ENCODE measurements at regions not wholly inside any gene's neighbourhood (a gene's known extent, or its start where the extent isn't known, plus 50 kb on each side); places are given as distances from the start of the nearest gene placed in this dataset.

GRCh38 chr15:66985653-66986052 lies 79.7 kb upstream of the SMAD3 start:
- intact Hi-C loops (cut with micrococcal nuclease; ENCODE audit: unreplicated experiment), result no loop called here
- no peak overlapping the region for H3K27ac Mint-ChIP-seq (ENCODE audit: unreplicated experiment)
- H3K27me3 Mint-ChIP-seq (ENCODE audit: insufficient read depth, unreplicated experiment), result no peaks in the 10 kb centered on the region
- Histone ChIP-seq H3K27me3 (replicated peaks; ENCODE audit: control insufficient read depth, insufficient read depth, low read length) (no peaks in the 10 kb centered on the region), H3K9me3 (no peaks in the 10 kb centered on the region; the same call in 1 of the 2 replicates), H3K4me3 (ENCODE audit: low read depth, low read length) (no peak overlapping the region), H3K36me3 (ENCODE audit: control insufficient read depth, insufficient read depth, low read length) (no peaks in the 10 kb centered on the region), H3K4me1 (no peaks in the 10 kb centered on the region)
- no peak overlapping the region for H3K4me3 Mint-ChIP-seq (ENCODE audit: unreplicated experiment)
- peaks cover 15% of the 10 kb centered on the region for H3K9me3 Mint-ChIP-seq (ENCODE audit: unreplicated experiment)
- POLR2A ChIA-PET, result no interaction called here
- no peaks in the 10 kb centered on the region for H3K36me3 Mint-ChIP-seq (ENCODE audit: insufficient read depth, unreplicated experiment)
- CTCF ChIA-PET, result no interaction called here
- H3K4me1 Mint-ChIP-seq (ENCODE audit: low read depth, unreplicated experiment), result no peaks in the 10 kb centered on the region
- BruUV-seq (replicated peaks), result no TSS peak
- no peak for TF ChIP-seq CTCF (IDR thresholded peaks at IDR 0.05; ENCODE audit: insufficient read depth in 1 of 2, low read depth in 1 of 2, low read length in 1 of 2, severe bottlenecking in 1 of 2, unreplicated experiment in 1 of 2)
- no peak for DNase-seq

- peaks cover 15% of the 10 kb centered on the region for H3K9me3 Mint-ChIP-seq (ENCODE audit: unreplicated experiment)
- no peak for DNase-seq
- no peaks in the 10 kb centered on the region for H3K27me3 ChIP-seq (replicated peaks; ENCODE audit: control insufficient read depth, insufficient read depth, low read length)
- no peak overlapping the region for H3K4me3 ChIP-seq (ENCODE audit: low read depth, low read length)
- no TSS peak for BruUV-seq (replicated peaks)
- no peaks in the 10 kb centered on the region; the same call in 1 of the 2 replicates for H3K9me3 ChIP-seq
- no peaks in the 10 kb centered on the region for H3K36me3 ChIP-seq (ENCODE audit: control insufficient read depth, insufficient read depth, low read length)
- no peak overlapping the region for H3K4me3 Mint-ChIP-seq (ENCODE audit: unreplicated experiment)
- intact Hi-C loops (cut with micrococcal nuclease; ENCODE audit: unreplicated experiment), result no loop called here
- H3K4me1 Mint-ChIP-seq (ENCODE audit: low read depth, unreplicated experiment), result no peaks in the 10 kb centered on the region
- no peak overlapping the region for H3K27ac Mint-ChIP-seq (ENCODE audit: unreplicated experiment)
- no peak for TF ChIP-seq CTCF (IDR thresholded peaks at IDR 0.05; ENCODE audit: insufficient read depth in 1 of 2, low read depth in 1 of 2, low read length in 1 of 2, severe bottlenecking in 1 of 2, unreplicated experiment in 1 of 2)
- ChIA-PET CTCF (interaction anchor here (1.2 kb wide), 1 partner anchor 24 kb away, joined by 3 read pairs; no protein-coding TSS in a partner anchor), POLR2A (no interaction called here)
- H3K27me3 Mint-ChIP-seq (ENCODE audit: insufficient read depth, unreplicated experiment), result no peaks in the 10 kb centered on the region
- no peaks in the 10 kb centered on the region for H3K36me3 Mint-ChIP-seq (ENCODE audit: insufficient read depth, unreplicated experiment)
- H3K4me1 ChIP-seq, result no peaks in the 10 kb centered on the region
Observed at GRCh38 chr15:66986951-66987350, 78.5 kb upstream of the SMAD3 start.

GRCh38 chr15:66993090-66993489 lies 72.3 kb upstream of the SMAD3 start:
- no peak for DNase-seq
- CTCF ChIA-PET, result no interaction called here

More at GRCh38 chr15:66993090-66993489, 72.3 kb upstream of the SMAD3 start:
- Histone ChIP-seq H3K4me1 (0 out of 2 replicates have a peak, but pooled peaks cover 4% of the 10 kb centered on the region), H3K9me3 (no peaks in the 10 kb centered on the region; the same call in 1 of the 2 replicates), H3K36me3 (ENCODE audit: control insufficient read depth, insufficient read depth, low read length) (no peaks in the 10 kb centered on the region), H3K27me3 (replicated peaks; ENCODE audit: control insufficient read depth, insufficient read depth, low read length) (no peaks in the 10 kb centered on the region), H3K4me3 (ENCODE audit: low read depth, low read length) (no peak overlapping the region)
- Mint-ChIP-seq H3K9me3 (ENCODE audit: unreplicated experiment) (no peaks in the 10 kb centered on the region), H3K4me3 (ENCODE audit: unreplicated experiment) (no peak overlapping the region), H3K4me1 (ENCODE audit: low read depth, unreplicated experiment) (no peaks in the 10 kb centered on the region), H3K27me3 (ENCODE audit: insufficient read depth, unreplicated experiment) (no peaks in the 10 kb centered on the region), H3K36me3 (ENCODE audit: insufficient read depth, unreplicated experiment) (no peaks in the 10 kb centered on the region), H3K27ac (ENCODE audit: unreplicated experiment) (no peak overlapping the region)
- no TSS peak for BruUV-seq (replicated peaks)
- TF ChIP-seq CTCF (IDR thresholded peaks at IDR 0.05; ENCODE audit: insufficient read depth in 1 of 2, low read depth in 1 of 2, low read length in 1 of 2, severe bottlenecking in 1 of 2, unreplicated experiment in 1 of 2), result no peak
- POLR2A ChIA-PET, result no interaction called here
- intact Hi-C loops (cut with micrococcal nuclease; ENCODE audit: unreplicated experiment), result no loop called here

All from Caco-2 (cell line).